Neural progenitor cell (in vitro differentiated cells): ENCODE measurements at regions not wholly inside any gene's neighbourhood (a gene's known extent, or its start where the extent isn't known, plus 50 kb on each side); places are given as distances from the start of the nearest gene placed in this dataset.

Experiments
- EZH2 ChIP-seq: fragments of 200-600 bp; sonication (generic); IDR thresholded peaks from 2 replicates; pipeline ENCODE4 v1.6.1; 2017; ENCODE audit warnings: antibody characterized with exemption, mild to moderate bottlenecking, moderate library complexity
- EZH2phosphoT487 ChIP-seq: fragments of 200-600 bp; sonication (generic); IDR thresholded peaks from 2 replicates; pipeline ENCODE4 v1.6.1; 2017; ENCODE audit warnings: antibody characterized with exemption
- TF ChIP-seq, protein P1 (sequence below): fragments of 200-600 bp; sonication (generic); IDR thresholded peaks from 2 replicates; pipeline ENCODE4 v1.5.1; 2017; ENCODE audit warnings: antibody characterized with exemption, mild to moderate bottlenecking

- TF ChIP-seq, protein P1, sequence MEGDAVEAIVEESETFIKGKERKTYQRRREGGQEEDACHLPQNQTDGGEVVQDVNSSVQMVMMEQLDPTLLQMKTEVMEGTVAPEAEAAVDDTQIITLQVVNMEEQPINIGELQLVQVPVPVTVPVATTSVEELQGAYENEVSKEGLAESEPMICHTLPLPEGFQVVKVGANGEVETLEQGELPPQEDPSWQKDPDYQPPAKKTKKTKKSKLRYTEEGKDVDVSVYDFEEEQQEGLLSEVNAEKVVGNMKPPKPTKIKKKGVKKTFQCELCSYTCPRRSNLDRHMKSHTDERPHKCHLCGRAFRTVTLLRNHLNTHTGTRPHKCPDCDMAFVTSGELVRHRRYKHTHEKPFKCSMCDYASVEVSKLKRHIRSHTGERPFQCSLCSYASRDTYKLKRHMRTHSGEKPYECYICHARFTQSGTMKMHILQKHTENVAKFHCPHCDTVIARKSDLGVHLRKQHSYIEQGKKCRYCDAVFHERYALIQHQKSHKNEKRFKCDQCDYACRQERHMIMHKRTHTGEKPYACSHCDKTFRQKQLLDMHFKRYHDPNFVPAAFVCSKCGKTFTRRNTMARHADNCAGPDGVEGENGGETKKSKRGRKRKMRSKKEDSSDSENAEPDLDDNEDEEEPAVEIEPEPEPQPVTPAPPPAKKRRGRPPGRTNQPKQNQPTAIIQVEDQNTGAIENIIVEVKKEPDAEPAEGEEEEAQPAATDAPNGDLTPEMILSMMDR: no peak
- TF ChIP-seq EZH2phosphoT487 (no peak), EZH2 (no peak)
Observed at GRCh38 chr3:25239042-25239441, 189.0 kb upstream of the RARB start.
